Stomach (tissue), 8 donors: ENCODE measurements at regions not wholly inside any gene's neighbourhood (a gene's known extent, or its start where the extent isn't known, plus 50 kb on each side); places are given as distances from the start of the nearest gene placed in this dataset.

Experiments
- DNase-seq, 2 donors: peaks; one replicate each; pipeline versions ENCODE4 v3.0.0 to v3.0.0-alpha.2; 2013 to 2019
- H3K27ac ChIP-seq, 5 donors: fragments of 200-600 bp in 4 of 5; sonication (generic) in 4 of 5; one replicate each; pipeline ENCODE4 v1.5.1; 2013 to 2019; ENCODE audit warnings: mild to moderate bottlenecking in 1 of 5, moderate library complexity in 1 of 5
- H3K27me3 ChIP-seq, 3 donors: fragments of 200-600 bp; sonication (generic); one replicate each; pipeline ENCODE4 v1.5.1; 2017 to 2019; ENCODE audit warnings: mixed run types in 1 of 3
- H3K36me3 ChIP-seq, 4 donors: fragments of 200-600 bp; sonication (generic); 1 replicate in 3 of 4; 2 replicates in 1 of 4; pipeline ENCODE4 v1.5.1; 2016 to 2019
- H3K4me1 ChIP-seq, 4 donors: fragments of 200-600 bp; sonication (generic); one replicate each; pipeline ENCODE4 v1.5.1; 2016 to 2019
- H3K4me3 ChIP-seq, 4 donors: fragments of 200-600 bp; sonication (generic) in 3 of 4; one replicate each; pipeline ENCODE4 v1.5.1; 2016 to 2019; ENCODE audit warnings: mild to moderate bottlenecking in 1 of 4
- H3K9me3 ChIP-seq, 4 donors: fragments of 200-600 bp; sonication (generic); one replicate each; pipeline ENCODE4 v1.5.1; 2016 to 2019
- CTCF ChIP-seq, 7 experiments: fragments of 450-650 bp in 4 of 7; fragments of 200-600 bp in 3 of 7; sonication (generic) in 3 of 7; IDR thresholded peaks; one replicate each; pipeline ENCODE4 v1.5.1; 2016 to 2019; ENCODE audit warnings: antibody characterized with exemption in 7 of 7, control low read depth in 2 of 7, mild to moderate bottlenecking in 1 of 7
- EP300 ChIP-seq: sonication (generic); formaldehyde crosslinking; IDR thresholded peaks from one replicate; pipeline ENCODE4 v1.6.1; 2017; ENCODE audit warnings: antibody characterized with exemption
- POLR2A ChIP-seq, 4 donors: fragments of 450-650 bp; IDR thresholded peaks; one replicate each; pipeline ENCODE4 v1.6.1; 2016; ENCODE audit warnings: antibody characterized with exemption in 4 of 4, control low read depth in 2 of 4, mild to moderate bottlenecking in 1 of 4, moderate library complexity in 1 of 4
- POLR2AphosphoS5 ChIP-seq, 3 donors: sonication (generic); formaldehyde crosslinking; IDR thresholded peaks; one replicate each; pipeline ENCODE4 v1.6.1; 2016; ENCODE audit warnings: antibody characterized with exemption in 3 of 3
- WGBS, 5 donors: extraction: QIAGEN DNeasy Blood & Tissue Kit in 3 of 5; methylation state at CpG; one replicate each; pipeline versions ENCODE4 v1.1.5 to v1.1.7; 2013 to 2018; 5-methylcytosine and 5-hydroxymethylcytosine counted together
- intact Hi-C: fragments of 100-400 bp; cut with DNase I; formaldehyde crosslinking; loops from one replicate; pipeline ENCODE4 v1.15.1; 2023; ENCODE audit warnings: low total_unique reads
- donor health status: healthy with polysubstance abuse.
- donor health status: Bipolar disorder and iron deficiency.
- donor health status: healthy.

DNA sequence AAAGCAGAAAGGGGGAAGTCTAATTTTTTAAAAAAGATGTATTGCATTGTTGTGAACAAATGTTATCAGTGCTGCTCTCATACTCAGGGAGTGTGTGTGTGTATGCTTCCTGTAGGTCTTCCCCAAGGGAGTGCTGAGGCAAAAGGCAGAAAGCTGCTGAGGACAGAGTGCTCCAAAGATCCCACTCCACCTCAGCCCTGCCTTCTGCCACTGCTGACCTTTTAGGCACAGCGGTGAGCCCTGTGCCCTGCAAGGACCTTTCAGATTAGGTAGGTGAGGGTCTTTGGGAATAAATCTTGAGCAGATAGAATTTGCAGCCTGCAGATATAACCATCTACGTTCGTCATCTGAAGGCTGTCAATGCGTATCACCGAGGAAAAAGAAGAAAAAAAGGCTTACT, 756.4 kb upstream of the MMS22L start:
- Histone ChIP-seq H3K27ac (no peak overlapping the region), H3K4me3 (no peak overlapping the region), H3K4me1 (peaks cover 0 to 5% (median 0%) of the 10 kb centered on the region in 4 donors), H3K36me3 (no peaks in the 10 kb centered on the region), H3K27me3 (peaks cover 0 to 20% (median 0%) of the 10 kb centered on the region in 3 donors), H3K9me3 (no peaks in the 10 kb centered on the region)
- DNase-seq: no peak
- WGBS, 5 donors: 43 to 64% (median 57%) methylated on average over 5 of the region's 5 CpGs
- intact Hi-C loops: no loop called here
- TF ChIP-seq CTCF (IDR thresholded peaks at IDR 0.05): no peak
- no peak for TF ChIP-seq EP300
- TF ChIP-seq POLR2A (IDR thresholded peaks at IDR 0.05): no peak
- TF ChIP-seq POLR2AphosphoS5 (IDR thresholded peaks at IDR 0.05): no peak

DNA sequence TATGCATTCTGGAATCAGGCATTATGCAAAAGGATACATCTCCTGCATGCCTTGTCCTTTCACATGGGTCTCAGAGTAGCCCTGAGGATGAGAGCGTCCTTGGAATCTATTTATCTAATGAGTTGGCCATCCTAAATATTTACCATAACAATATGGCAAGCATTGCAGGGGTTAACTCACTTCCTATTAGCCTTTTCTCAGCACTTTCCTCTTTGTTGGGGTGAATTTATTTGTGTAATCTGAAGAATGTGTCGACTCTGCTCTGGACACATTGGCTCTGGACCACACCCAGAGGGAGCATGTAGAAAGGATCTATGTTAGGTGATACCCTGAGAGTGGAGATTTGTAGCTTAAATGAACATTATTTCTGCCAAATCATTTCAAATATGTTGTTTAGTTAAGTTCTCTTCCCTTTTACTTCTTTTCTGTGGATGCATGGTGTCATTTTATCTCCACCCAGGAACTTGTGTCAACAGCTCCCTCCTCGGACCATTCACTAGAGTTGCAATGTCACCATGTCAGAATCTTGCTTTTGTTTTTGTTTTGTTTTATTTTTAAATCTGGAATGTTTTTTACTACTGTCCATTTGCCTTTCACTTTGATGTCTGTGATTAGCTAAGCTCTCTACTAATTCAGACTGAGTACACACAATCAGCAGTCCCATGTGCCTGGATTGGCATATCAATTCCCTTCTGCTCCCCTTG, 757.0 kb upstream of the MMS22L start:
- peak in 1 of 2 donors; percentile 9 for DNase-seq
- Histone ChIP-seq H3K36me3 (no peaks in the 10 kb centered on the region), H3K27me3 (peaks cover 0 to 26% (median 0%) of the 10 kb centered on the region in 3 donors), H3K4me3 (no peak overlapping the region), H3K4me1 (peaks cover 0 to 5% (median 0%) of the 10 kb centered on the region in 4 donors), H3K27ac (no peak overlapping the region), H3K9me3 (no peaks in the 10 kb centered on the region)
- intact Hi-C loops: no loop called here
- TF ChIP-seq POLR2A (IDR thresholded peaks at IDR 0.05) (no peak), EP300 (no peak), CTCF (IDR thresholded peaks at IDR 0.05) (no peak), POLR2AphosphoS5 (IDR thresholded peaks at IDR 0.05) (no peak)
- 17 to 27% (median 20%) methylated on average over 3 of the region's 3 CpGs for WGBS, 5 donors

- H3K9me3 ChIP-seq: no peaks in the 10 kb centered on the region
- DNase-seq: no peak
- no peak for TF ChIP-seq POLR2AphosphoS5 (IDR thresholded peaks at IDR 0.05)
- no peak for TF ChIP-seq CTCF (IDR thresholded peaks at IDR 0.05)
- TF ChIP-seq POLR2A (IDR thresholded peaks at IDR 0.05): no peak
- TF ChIP-seq EP300: no peak
- H3K4me3 ChIP-seq: no peak overlapping the region
- peaks cover 0 to 5% (median 0%) of the 10 kb centered on the region in 4 donors for H3K4me1 ChIP-seq
- intact Hi-C loops: no loop called here
- H3K36me3 ChIP-seq: no peaks in the 10 kb centered on the region
- H3K27me3 ChIP-seq: peaks cover 0 to 31% (median 0%) of the 10 kb centered on the region in 3 donors
- H3K27ac ChIP-seq: no peak overlapping the region
These were observed 758.0 kb upstream of the MMS22L start for GRCh38 chr6:98041056-98041455.

DNA sequence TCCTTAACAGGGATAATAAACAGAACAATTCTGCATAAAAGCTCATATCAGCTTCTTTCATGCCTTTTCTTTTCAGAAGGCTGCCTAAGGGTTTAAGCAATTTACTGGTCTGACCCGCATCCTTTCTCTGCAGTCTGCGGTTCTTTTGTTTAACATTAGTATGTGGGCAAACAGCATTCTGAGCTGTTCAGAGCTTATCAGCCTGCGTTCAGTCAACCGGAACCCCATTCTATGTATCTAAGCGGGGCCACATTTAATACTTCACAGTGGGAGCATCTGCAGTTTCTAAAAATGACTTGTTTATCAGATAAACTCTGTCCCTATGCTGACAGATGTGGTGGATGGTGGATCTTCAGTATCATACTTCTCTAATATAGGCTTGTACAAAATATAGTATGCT, 758.9 kb upstream of the MMS22L start:
- Histone ChIP-seq H3K4me1 (peaks cover 0 to 5% (median 0%) of the 10 kb centered on the region in 4 donors), H3K27me3 (peaks cover 0 to 31% (median 0%) of the 10 kb centered on the region in 3 donors), H3K27ac (no peak overlapping the region), H3K4me3 (no peak overlapping the region), H3K9me3 (no peaks in the 10 kb centered on the region), H3K36me3 (no peaks in the 10 kb centered on the region)
- TF ChIP-seq EP300 (no peak), CTCF (IDR thresholded peaks at IDR 0.05) (no peak)
- DNase-seq: peak in 1 of 2 donors; percentile 10
- intact Hi-C loops: no loop called here
- 7 to 21% (median 16%) methylated on average over 5 of the region's 5 CpGs for WGBS, 5 donors
